DMS 273 (cell line): ENCODE measurements at regions not wholly inside any gene's neighbourhood (a gene's known extent, or its start where the extent isn't known, plus 50 kb on each side); places are given as distances from the start of the nearest gene placed in this dataset.
A peak's percentile ranks its signal among the peaks of the same experiment; 100 is the strongest.
"Not testable (repeated sequence)": the region's sequence is repeated elsewhere in the genome, so short reads cannot be mapped to it uniquely, and the experiment has no call there.

Experiments
- DNase-seq: peaks from one replicate; lab custom pipeline; 2025; ENCODE audit not compliant: unreplicated experiment; lab: John Stamatoyannopoulos, UW

- no peak for DNase-seq
Measured at GRCh38 chr15:26280281-26280680, 417.2 kb upstream of the ATP10A start.

GRCh38 chr15:26261966-26262365, 398.8 kb upstream of the ATP10A start:
- no peak for DNase-seq

- DNase-seq, result no peak
Measured at GRCh38 chr15:26261413-26261812, 398.3 kb upstream of the ATP10A start.

GRCh38 chr15:26260517-26261133, 397.5 kb upstream of the ATP10A start:
- peak; percentile 56 for DNase-seq

GRCh38 chr15:26259581-26259980, 396.5 kb upstream of the ATP10A start:
- no peak for DNase-seq

GRCh38 chr15:26244782-26245181, 381.7 kb upstream of the ATP10A start:
- not testable (repeated sequence) for DNase-seq

GRCh38 chr15:26243382-26243781, 380.3 kb upstream of the ATP10A start:
- no peak for DNase-seq

GRCh38 chr15:26242565-26243071, 379.5 kb upstream of the ATP10A start:
- DNase-seq, result no peak

- no peak for DNase-seq
Measured at GRCh38 chr15:26235864-26236263, 372.7 kb upstream of the ATP10A start.

GRCh38 chr15:26234976-26235767, 372.0 kb upstream of the ATP10A start:
- DNase-seq, result peak; percentile 5

GRCh38 chr15:26232691-26233090, 369.6 kb upstream of the ATP10A start:
- no peak for DNase-seq

GRCh38 chr15:26231096-26231495, 368.0 kb upstream of the ATP10A start:
- DNase-seq, result no peak

GRCh38 chr15:26224266-26224665, 361.1 kb upstream of the ATP10A start:
- DNase-seq, result no peak

GRCh38 chr15:26223720-26224119, 360.6 kb upstream of the ATP10A start:
- no peak for DNase-seq

- DNase-seq, result no peak
Measured at GRCh38 chr15:26222781-26223180, 359.7 kb upstream of the ATP10A start.

GRCh38 chr15:26217043-26217442, 353.9 kb upstream of the ATP10A start:
- DNase-seq, result not testable (repeated sequence)

- no peak for DNase-seq
Measured at GRCh38 chr15:26214290-26214689, 351.2 kb upstream of the ATP10A start.

- no peak for DNase-seq
Measured at GRCh38 chr15:26213427-26213826, 350.3 kb upstream of the ATP10A start.

- no peak for DNase-seq
Measured at GRCh38 chr15:26212109-26212508, 349.0 kb upstream of the ATP10A start.

- DNase-seq, result no peak
Measured at GRCh38 chr15:26210980-26211379, 347.9 kb upstream of the ATP10A start.

GRCh38 chr15:26201177-26201858, 338.2 kb upstream of the ATP10A start:
- no peak for DNase-seq

- no peak for DNase-seq
Measured at GRCh38 chr15:26200427-26200826, 337.3 kb upstream of the ATP10A start.
